Chondrocyte (in vitro differentiated cells): ENCODE measurements at regions not wholly inside any gene's neighbourhood (a gene's known extent, or its start where the extent isn't known, plus 50 kb on each side); places are given as distances from the start of the nearest gene placed in this dataset.
"Not testable (repeated sequence)": the region's sequence is repeated elsewhere in the genome, so short reads cannot be mapped to it uniquely, and the experiment has no call there.

Experiments used
- DNase-seq: peaks from one replicate; pipeline ENCODE4 v3.0.0; 2021; ENCODE audit warnings: mixed read lengths, low spot score
- H3K27ac Mint-ChIP-seq: one replicate; pipeline ENCODE4 v1.8.0; 2021; ENCODE audit warnings: mild to moderate bottlenecking, moderate library complexity, mixed read lengths; ENCODE audit not compliant: unreplicated experiment
- H3K27me3 Mint-ChIP-seq: 2 replicates; pipeline ENCODE4 v1.8.0; 2021; ENCODE audit warnings: low read depth, mixed read lengths
- H3K36me3 Mint-ChIP-seq: 2 replicates; pipeline ENCODE4 v1.8.0; 2021; ENCODE audit warnings: low read depth, mixed read lengths
- H3K4me1 Mint-ChIP-seq: 2 replicates; pipeline ENCODE4 v1.8.0; 2021; ENCODE audit warnings: low read depth, mild to moderate bottlenecking, mixed read lengths
- H3K4me3 Mint-ChIP-seq: one replicate; pipeline ENCODE4 v1.8.0; 2021; ENCODE audit warnings: mild to moderate bottlenecking, moderate library complexity, mixed read lengths; ENCODE audit not compliant: unreplicated experiment
- H3K9me3 Mint-ChIP-seq: 2 replicates; pipeline ENCODE4 v1.8.0; 2021; ENCODE audit warnings: low read depth, mixed read lengths
- CTCF ChIP-seq: fragments of 200-600 bp; sonication (generic); IDR thresholded peaks from 2 replicates; pipeline ENCODE4 v1.5.0; 2021; ENCODE audit warnings: antibody characterized with exemption, mild to moderate bottlenecking, moderate library complexity

GRCh38 chr7:13748998-13749397 is 240.5 kb downstream of the ETV1 start:
- Mint-ChIP-seq H3K27ac (no peak overlapping the region), H3K9me3 (no peaks in the 10 kb centered on the region), H3K27me3 (no peaks in the 10 kb centered on the region), H3K36me3 (no peaks in the 10 kb centered on the region), H3K4me3 (no peak overlapping the region), H3K4me1 (no peaks in the 10 kb centered on the region)
- no peak for DNase-seq
- no peak for TF ChIP-seq CTCF

GRCh38 chr7:13749636-13750035 is 239.8 kb downstream of the ETV1 start:
- DNase-seq = no peak
- Mint-ChIP-seq H3K4me1 (no peaks in the 10 kb centered on the region), H3K9me3 (no peaks in the 10 kb centered on the region), H3K4me3 (no peak overlapping the region), H3K27ac (no peak overlapping the region), H3K27me3 (no peaks in the 10 kb centered on the region), H3K36me3 (no peaks in the 10 kb centered on the region)
- TF ChIP-seq CTCF = no peak

- Mint-ChIP-seq H3K4me3 (no peak overlapping the region), H3K27me3 (no peaks in the 10 kb centered on the region), H3K36me3 (no peaks in the 10 kb centered on the region), H3K27ac (no peak overlapping the region), H3K9me3 (no peaks in the 10 kb centered on the region), H3K4me1 (no peaks in the 10 kb centered on the region)
- TF ChIP-seq CTCF = no peak
- DNase-seq = no peak
These were observed 237.7 kb downstream of the ETV1 start for GRCh38 chr7:13751766-13752165.

- no peak for DNase-seq
- no peak overlapping the region for H3K4me3 Mint-ChIP-seq
- H3K27ac Mint-ChIP-seq = no peak overlapping the region
- no peak for TF ChIP-seq CTCF
- no peaks in the 10 kb centered on the region for H3K36me3 Mint-ChIP-seq
- H3K9me3 Mint-ChIP-seq = no peaks in the 10 kb centered on the region
- H3K4me1 Mint-ChIP-seq = no peaks in the 10 kb centered on the region
- no peaks in the 10 kb centered on the region for H3K27me3 Mint-ChIP-seq
These were observed 231.6 kb downstream of the ETV1 start for GRCh38 chr7:13757841-13758240.

GRCh38 chr7:13765853-13766252 is 223.6 kb downstream of the ETV1 start:
- DNase-seq, H3K4me3 Mint-ChIP-seq, H3K9me3 Mint-ChIP-seq, H3K27me3 Mint-ChIP-seq, H3K36me3 Mint-ChIP-seq, H3K4me1 Mint-ChIP-seq, H3K27ac Mint-ChIP-seq: not testable (repeated sequence)

GRCh38 chr7:13770305-13770704 is 219.2 kb downstream of the ETV1 start:
- TF ChIP-seq CTCF = no peak
- Mint-ChIP-seq H3K9me3 (peaks cover 2% of the 10 kb centered on the region), H3K27ac (no peak overlapping the region), H3K27me3 (no peaks in the 10 kb centered on the region), H3K36me3 (no peaks in the 10 kb centered on the region), H3K4me1 (no peaks in the 10 kb centered on the region), H3K4me3 (no peak overlapping the region)
- DNase-seq = no peak
